ENCODE measurements at regions not wholly inside any gene's neighbourhood (a gene's known extent, or its start where the extent isn't known, plus 50 kb on each side); places are given as distances from the start of the nearest gene placed in this dataset.

GRCh38 chr12:43216490-43216889, 335.5 kb downstream of the ADAMTS20 start:
- TF ChIP-seq ZBTB33 (IDR thresholded peaks at IDR 0.05; ENCODE audit: extremely low read depth, insufficient replicate concordance, low read length) (no peak), SP1 (IDR thresholded peaks at IDR 0.05; ENCODE audit: low read depth) (no peak), ELF1 (IDR thresholded peaks at IDR 0.05; ENCODE audit: borderline replicate concordance, low read depth) (no peak), EZH2 (IDR thresholded peaks at IDR 0.05) (no peak), ZNF274 (IDR thresholded peaks at IDR 0.05; ENCODE audit: low read depth, low read length) (no peak), FOSL1 (IDR thresholded peaks at IDR 0.05; ENCODE audit: low read depth) (no peak), YY1 (IDR thresholded peaks at IDR 0.05; ENCODE audit: extremely low read depth, insufficient replicate concordance, low read depth, low read length) (no peak), POLR2A (IDR thresholded peaks at IDR 0.05; ENCODE audit: borderline replicate concordance, extremely low read depth, insufficient read depth, insufficient read length) (no peak), JUND (IDR thresholded peaks at IDR 0.05) (no peak), TCF7L2 (IDR thresholded peaks at IDR 0.05; ENCODE audit: borderline replicate concordance, extremely low read depth, insufficient read depth, insufficient read length) (no peak), EZH2phosphoT487 (IDR thresholded peaks at IDR 0.05; ENCODE audit: borderline replicate concordance) (no peak), SRF (IDR thresholded peaks at IDR 0.05; ENCODE audit: low read depth) (no peak), POLR2AphosphoS5 (IDR thresholded peaks at IDR 0.05; ENCODE audit: low read depth, low read length) (no peak), RAD21 (IDR thresholded peaks at IDR 0.05; ENCODE audit: low read depth) (no peak), CTCF (IDR thresholded peaks at IDR 0.05 in 2 of 3, conservative IDR thresholded peaks at IDR 0.05 in 1 of 3; ENCODE audit: borderline replicate concordance in 1 of 3, insufficient read depth in 1 of 3, low read depth in 2 of 3, low read length in 2 of 3) (no peak), SIN3A (IDR thresholded peaks at IDR 0.05; ENCODE audit: low read depth) (no peak), CEBPB (IDR thresholded peaks at IDR 0.05; ENCODE audit: low read depth) (no peak)
- TF ChIP-seq, protein P1, sequence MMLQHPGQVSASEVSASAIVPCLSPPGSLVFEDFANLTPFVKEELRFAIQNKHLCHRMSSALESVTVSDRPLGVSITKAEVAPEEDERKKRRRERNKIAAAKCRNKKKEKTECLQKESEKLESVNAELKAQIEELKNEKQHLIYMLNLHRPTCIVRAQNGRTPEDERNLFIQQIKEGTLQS (IDR thresholded peaks at IDR 0.05): no peak
- TF ChIP-seq, protein P2, sequence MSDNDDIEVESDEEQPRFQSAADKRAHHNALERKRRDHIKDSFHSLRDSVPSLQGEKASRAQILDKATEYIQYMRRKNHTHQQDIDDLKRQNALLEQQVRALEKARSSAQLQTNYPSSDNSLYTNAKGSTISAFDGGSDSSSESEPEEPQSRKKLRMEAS (IDR thresholded peaks at IDR 0.05): no peak
- no TSS peak for BruUV-seq (replicated peaks)
- H3K9me2 ChIP-seq (ENCODE audit: insufficient read depth): no peaks in the 10 kb centered on the region
- H3K4me3 ChIP-seq (replicated peaks in 1 of 2; ENCODE audit: low read depth in 1 of 2, low read length in 2 of 2): no peak overlapping the region
- no peak overlapping the region for H2AFZ ChIP-seq (ENCODE audit: low read depth, low read length, poor library complexity, severe bottlenecking)
- ChIA-PET CTCF (no interaction called here), RAD21 (ENCODE audit: low non-redundant PET in 1 of 2, low total read pairs in 2 of 2, uncharacterized antibody in 2 of 2, unreplicated experiment in 2 of 2) (no interaction called here), POLR2A (no interaction called here)
- intact Hi-C loops (cut with micrococcal nuclease): no loop called here
- no peaks in the 10 kb centered on the region for H4K20me1 ChIP-seq (ENCODE audit: insufficient read depth)
- H3K9ac ChIP-seq (ENCODE audit: low read length): no peak overlapping the region
- no peak for DNase-seq (ENCODE audit: low read depth, low spot score)
- H3K27ac ChIP-seq (ENCODE audit: low read depth, low read length): no peak overlapping the region
- H3K4me2 ChIP-seq (ENCODE audit: low read length): no peak overlapping the region
- H3K27me3 ChIP-seq (ENCODE audit: insufficient read depth, low read length): no peaks in the 10 kb centered on the region
- H3K4me1 ChIP-seq (ENCODE audit: control insufficient read depth in 1 of 2, insufficient read depth in 2 of 2, low read length in 2 of 2): no peaks in the 10 kb centered on the region
- H3K36me3 ChIP-seq (ENCODE audit: control insufficient read depth in 1 of 2, insufficient read depth in 2 of 2, low read length in 2 of 2): no peaks in the 10 kb centered on the region
- H3K79me2 ChIP-seq (ENCODE audit: insufficient read depth, low read length): no peaks in the 10 kb centered on the region
- H3K9me3 ChIP-seq (ENCODE audit: control insufficient read depth in 1 of 2, insufficient read depth in 1 of 2, low read depth in 1 of 2, low read length in 2 of 2): no peaks in the 10 kb centered on the region
- no peak for ATAC-seq
